HepG2 (cell line): ENCODE measurements at regions not wholly inside any gene's neighbourhood (a gene's known extent, or its start where the extent isn't known, plus 50 kb on each side); places are given as distances from the start of the nearest gene placed in this dataset.

Experiments used
- ELF3 ChIP-seq: IDR thresholded peaks from 2 replicates; pipeline ENCODE4 v1.6.1; 2016; ENCODE audit warnings: missing genetic modification reagents, missing compliant biosample characterization
- GATAD1 ChIP-seq: IDR thresholded peaks from 2 replicates; pipeline ENCODE4 v1.6.1; 2016; ENCODE audit warnings: missing genetic modification reagents, missing compliant biosample characterization
- HNF4A ChIP-seq: sonication (generic); formaldehyde crosslinking; IDR thresholded peaks from 2 replicates; pipeline ENCODE4 v1.4.0; 2020; ENCODE audit warnings: missing genetic modification reagents
- KDM2A ChIP-seq: sonication (generic); formaldehyde crosslinking; IDR thresholded peaks from 2 replicates; pipeline ENCODE4 v1.4.0; 2020; ENCODE audit warnings: low read depth, missing genetic modification reagents, borderline replicate concordance
- KLF11 ChIP-seq: IDR thresholded peaks from 2 replicates; pipeline ENCODE4 v1.6.1; 2016; ENCODE audit warnings: missing compliant biosample characterization
- MYNN ChIP-seq: sonication (generic); formaldehyde crosslinking; IDR thresholded peaks from 2 replicates; pipeline ENCODE4 v1.4.0; 2020; ENCODE audit warnings: mild to moderate bottlenecking, low read depth, missing genetic modification reagents
- NFE2 ChIP-seq: sonication (generic); formaldehyde crosslinking; IDR thresholded peaks from 2 replicates; pipeline ENCODE4 v1.4.0; 2020; ENCODE audit warnings: missing genetic modification reagents
- PHF21A ChIP-seq: sonication (generic); formaldehyde crosslinking; IDR thresholded peaks from 2 replicates; pipeline ENCODE4 v1.5.0; 2020; ENCODE audit warnings: mild to moderate bottlenecking, missing genetic modification reagents
- ZNF589 ChIP-seq: sonication (generic); formaldehyde crosslinking; conservative IDR thresholded peaks from 2 replicates; pipeline ENCODE4 v1.8.0; 2022; ENCODE audit warnings: mild to moderate bottlenecking, moderate library complexity, missing genetic modification reagents
- ZNF780A ChIP-seq: sonication (generic); formaldehyde crosslinking; IDR thresholded peaks from 2 replicates; pipeline ENCODE4 v1.8.0; 2022; ENCODE audit warnings: mild to moderate bottlenecking, missing genetic modification reagents, moderate library complexity
- TF ChIP-seq, protein P1 (sequence below): sonication (generic); formaldehyde crosslinking; IDR thresholded peaks from 2 replicates; pipeline ENCODE4 v1.5.1; 2020; ENCODE audit warnings: mild to moderate bottlenecking, moderate library complexity, missing genetic modification reagents
- TF ChIP-seq, protein P2 (sequence below): IDR thresholded peaks from 2 replicates; pipeline ENCODE4 v1.6.1; 2016
- TF ChIP-seq, protein P3 (sequence below), 2 experiments: sonication (generic) in 1 of 2; formaldehyde crosslinking in 1 of 2; IDR thresholded peaks; 2 replicates each; pipeline versions ENCODE4 v1.4.0 to v1.6.1; 2018 to 2020; ENCODE audit warnings: missing genetic modification reagents in 2 of 2, borderline replicate concordance in 1 of 2, low read depth in 1 of 2, mild to moderate bottlenecking in 1 of 2, missing biosample characterization in 1 of 2
- TF ChIP-seq, protein P4 (sequence below): IDR thresholded peaks from 2 replicates; pipeline ENCODE4 v1.4.0; 2020; ENCODE audit warnings: mild to moderate bottlenecking, missing genetic modification reagents
- TF ChIP-seq, protein P5 (sequence below): sonication (generic); formaldehyde crosslinking; IDR thresholded peaks from 2 replicates; pipeline ENCODE4 v1.4.0; 2020; ENCODE audit warnings: missing genetic modification reagents
- TF ChIP-seq, protein P6 (sequence below): sonication (generic); formaldehyde crosslinking; IDR thresholded peaks from 2 replicates; pipeline ENCODE4 v1.8.1; 2022; ENCODE audit warnings: low read depth, mild to moderate bottlenecking, missing genetic modification reagents

DNA sequence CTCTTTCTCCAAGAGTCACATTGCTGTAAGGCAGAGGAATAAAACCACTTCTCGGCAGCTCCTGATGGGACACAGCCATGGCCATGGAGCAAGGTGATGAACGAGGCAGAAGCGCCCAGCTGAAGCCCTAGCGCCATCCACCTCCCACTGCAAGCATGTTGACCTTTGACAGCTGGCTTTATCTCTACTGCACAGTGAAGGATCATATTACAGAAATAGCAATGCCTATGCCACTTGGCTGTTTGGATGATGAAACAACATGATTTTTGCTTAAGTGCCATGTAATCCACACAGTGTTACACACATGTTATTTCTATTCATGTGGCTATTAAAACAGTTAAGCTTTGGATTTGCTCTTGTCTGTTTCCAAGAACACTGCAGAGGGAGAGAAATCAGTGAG is 167.7 kb downstream of the VAPA start (continued):
- TF ChIP-seq, protein P1, sequence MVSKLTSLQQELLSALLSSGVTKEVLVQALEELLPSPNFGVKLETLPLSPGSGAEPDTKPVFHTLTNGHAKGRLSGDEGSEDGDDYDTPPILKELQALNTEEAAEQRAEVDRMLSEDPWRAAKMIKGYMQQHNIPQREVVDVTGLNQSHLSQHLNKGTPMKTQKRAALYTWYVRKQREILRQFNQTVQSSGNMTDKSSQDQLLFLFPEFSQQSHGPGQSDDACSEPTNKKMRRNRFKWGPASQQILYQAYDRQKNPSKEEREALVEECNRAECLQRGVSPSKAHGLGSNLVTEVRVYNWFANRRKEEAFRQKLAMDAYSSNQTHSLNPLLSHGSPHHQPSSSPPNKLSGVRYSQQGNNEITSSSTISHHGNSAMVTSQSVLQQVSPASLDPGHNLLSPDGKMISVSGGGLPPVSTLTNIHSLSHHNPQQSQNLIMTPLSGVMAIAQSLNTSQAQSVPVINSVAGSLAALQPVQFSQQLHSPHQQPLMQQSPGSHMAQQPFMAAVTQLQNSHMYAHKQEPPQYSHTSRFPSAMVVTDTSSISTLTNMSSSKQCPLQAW (CRISPR knock-in tag): no peak
- TF ChIP-seq, protein P2, sequence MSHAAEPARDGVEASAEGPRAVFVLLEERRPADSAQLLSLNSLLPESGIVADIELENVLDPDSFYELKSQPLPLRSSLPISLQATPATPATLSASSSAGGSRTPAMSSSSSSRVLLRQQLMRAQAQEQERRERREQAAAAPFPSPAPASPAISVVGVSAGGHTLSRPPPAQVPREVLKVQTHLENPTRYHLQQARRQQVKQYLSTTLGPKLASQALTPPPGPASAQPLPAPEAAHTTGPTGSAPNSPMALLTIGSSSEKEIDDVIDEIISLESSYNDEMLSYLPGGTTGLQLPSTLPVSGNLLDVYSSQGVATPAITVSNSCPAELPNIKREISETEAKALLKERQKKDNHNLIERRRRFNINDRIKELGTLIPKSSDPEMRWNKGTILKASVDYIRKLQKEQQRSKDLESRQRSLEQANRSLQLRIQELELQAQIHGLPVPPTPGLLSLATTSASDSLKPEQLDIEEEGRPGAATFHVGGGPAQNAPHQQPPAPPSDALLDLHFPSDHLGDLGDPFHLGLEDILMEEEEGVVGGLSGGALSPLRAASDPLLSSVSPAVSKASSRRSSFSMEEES (CRISPR knock-in tag): no peak
- no peak for TF ChIP-seq KLF11 (CRISPR knock-in tag)
- TF ChIP-seq ZNF589 (CRISPR knock-in tag): no peak
- TF ChIP-seq, protein P3, sequence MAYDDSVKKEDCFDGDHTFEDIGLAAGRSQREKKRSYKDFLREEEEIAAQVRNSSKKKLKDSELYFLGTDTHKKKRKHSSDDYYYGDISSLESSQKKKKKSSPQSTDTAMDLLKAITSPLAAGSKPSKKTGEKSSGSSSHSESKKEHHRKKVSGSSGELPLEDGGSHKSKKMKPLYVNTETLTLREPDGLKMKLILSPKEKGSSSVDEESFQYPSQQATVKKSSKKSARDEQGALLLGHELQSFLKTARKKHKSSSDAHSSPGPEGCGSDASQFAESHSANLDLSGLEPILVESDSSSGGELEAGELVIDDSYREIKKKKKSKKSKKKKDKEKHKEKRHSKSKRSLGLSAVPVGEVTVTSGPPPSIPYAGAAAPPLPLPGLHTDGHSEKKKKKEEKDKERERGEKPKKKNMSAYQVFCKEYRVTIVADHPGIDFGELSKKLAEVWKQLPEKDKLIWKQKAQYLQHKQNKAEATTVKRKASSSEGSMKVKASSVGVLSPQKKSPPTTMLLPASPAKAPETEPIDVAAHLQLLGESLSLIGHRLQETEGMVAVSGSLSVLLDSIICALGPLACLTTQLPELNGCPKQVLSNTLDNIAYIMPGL (CRISPR knock-in tag; IDR thresholded peaks at IDR 0.05; ENCODE audit: borderline replicate concordance in 1 of 2, low read depth in 1 of 2): no peak
- TF ChIP-seq HNF4A: peak; percentile 49
- no peak for TF ChIP-seq NFE2 (CRISPR knock-in tag)
- TF ChIP-seq KDM2A (CRISPR knock-in tag): no peak
- TF ChIP-seq, protein P4, sequence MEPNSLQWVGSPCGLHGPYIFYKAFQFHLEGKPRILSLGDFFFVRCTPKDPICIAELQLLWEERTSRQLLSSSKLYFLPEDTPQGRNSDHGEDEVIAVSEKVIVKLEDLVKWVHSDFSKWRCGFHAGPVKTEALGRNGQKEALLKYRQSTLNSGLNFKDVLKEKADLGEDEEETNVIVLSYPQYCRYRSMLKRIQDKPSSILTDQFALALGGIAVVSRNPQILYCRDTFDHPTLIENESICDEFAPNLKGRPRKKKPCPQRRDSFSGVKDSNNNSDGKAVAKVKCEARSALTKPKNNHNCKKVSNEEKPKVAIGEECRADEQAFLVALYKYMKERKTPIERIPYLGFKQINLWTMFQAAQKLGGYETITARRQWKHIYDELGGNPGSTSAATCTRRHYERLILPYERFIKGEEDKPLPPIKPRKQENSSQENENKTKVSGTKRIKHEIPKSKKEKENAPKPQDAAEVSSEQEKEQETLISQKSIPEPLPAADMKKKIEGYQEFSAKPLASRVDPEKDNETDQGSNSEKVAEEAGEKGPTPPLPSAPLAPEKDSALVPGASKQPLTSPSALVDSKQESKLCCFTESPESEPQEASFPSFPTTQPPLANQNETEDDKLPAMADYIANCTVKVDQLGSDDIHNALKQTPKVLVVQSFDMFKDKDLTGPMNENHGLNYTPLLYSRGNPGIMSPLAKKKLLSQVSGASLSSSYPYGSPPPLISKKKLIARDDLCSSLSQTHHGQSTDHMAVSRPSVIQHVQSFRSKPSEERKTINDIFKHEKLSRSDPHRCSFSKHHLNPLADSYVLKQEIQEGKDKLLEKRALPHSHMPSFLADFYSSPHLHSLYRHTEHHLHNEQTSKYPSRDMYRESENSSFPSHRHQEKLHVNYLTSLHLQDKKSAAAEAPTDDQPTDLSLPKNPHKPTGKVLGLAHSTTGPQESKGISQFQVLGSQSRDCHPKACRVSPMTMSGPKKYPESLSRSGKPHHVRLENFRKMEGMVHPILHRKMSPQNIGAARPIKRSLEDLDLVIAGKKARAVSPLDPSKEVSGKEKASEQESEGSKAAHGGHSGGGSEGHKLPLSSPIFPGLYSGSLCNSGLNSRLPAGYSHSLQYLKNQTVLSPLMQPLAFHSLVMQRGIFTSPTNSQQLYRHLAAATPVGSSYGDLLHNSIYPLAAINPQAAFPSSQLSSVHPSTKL (CRISPR knock-in tag): peak; percentile 48
- TF ChIP-seq ELF3 (CRISPR knock-in tag): 0 out of 2 replicates have a peak, but pooled peaks have one; percentile 28
- TF ChIP-seq, protein P5, sequence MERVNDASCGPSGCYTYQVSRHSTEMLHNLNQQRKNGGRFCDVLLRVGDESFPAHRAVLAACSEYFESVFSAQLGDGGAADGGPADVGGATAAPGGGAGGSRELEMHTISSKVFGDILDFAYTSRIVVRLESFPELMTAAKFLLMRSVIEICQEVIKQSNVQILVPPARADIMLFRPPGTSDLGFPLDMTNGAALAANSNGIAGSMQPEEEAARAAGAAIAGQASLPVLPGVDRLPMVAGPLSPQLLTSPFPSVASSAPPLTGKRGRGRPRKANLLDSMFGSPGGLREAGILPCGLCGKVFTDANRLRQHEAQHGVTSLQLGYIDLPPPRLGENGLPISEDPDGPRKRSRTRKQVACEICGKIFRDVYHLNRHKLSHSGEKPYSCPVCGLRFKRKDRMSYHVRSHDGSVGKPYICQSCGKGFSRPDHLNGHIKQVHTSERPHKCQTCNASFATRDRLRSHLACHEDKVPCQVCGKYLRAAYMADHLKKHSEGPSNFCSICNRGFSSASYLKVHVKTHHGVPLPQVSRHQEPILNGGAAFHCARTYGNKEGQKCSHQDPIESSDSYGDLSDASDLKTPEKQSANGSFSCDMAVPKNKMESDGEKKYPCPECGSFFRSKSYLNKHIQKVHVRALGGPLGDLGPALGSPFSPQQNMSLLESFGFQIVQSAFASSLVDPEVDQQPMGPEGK: no peak
- TF ChIP-seq ZNF780A (CRISPR knock-in tag): no peak
- TF ChIP-seq, protein P6, sequence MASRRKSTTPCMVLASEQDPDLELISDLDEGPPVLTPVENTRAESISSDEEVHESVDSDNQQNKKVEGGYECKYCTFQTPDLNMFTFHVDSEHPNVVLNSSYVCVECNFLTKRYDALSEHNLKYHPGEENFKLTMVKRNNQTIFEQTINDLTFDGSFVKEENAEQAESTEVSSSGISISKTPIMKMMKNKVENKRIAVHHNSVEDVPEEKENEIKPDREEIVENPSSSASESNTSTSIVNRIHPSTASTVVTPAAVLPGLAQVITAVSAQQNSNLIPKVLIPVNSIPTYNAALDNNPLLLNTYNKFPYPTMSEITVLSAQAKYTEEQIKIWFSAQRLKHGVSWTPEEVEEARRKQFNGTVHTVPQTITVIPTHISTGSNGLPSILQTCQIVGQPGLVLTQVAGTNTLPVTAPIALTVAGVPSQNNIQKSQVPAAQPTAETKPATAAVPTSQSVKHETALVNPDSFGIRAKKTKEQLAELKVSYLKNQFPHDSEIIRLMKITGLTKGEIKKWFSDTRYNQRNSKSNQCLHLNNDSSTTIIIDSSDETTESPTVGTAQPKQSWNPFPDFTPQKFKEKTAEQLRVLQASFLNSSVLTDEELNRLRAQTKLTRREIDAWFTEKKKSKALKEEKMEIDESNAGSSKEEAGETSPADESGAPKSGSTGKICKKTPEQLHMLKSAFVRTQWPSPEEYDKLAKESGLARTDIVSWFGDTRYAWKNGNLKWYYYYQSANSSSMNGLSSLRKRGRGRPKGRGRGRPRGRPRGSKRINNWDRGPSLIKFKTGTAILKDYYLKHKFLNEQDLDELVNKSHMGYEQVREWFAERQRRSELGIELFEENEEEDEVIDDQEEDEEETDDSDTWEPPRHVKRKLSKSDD (CRISPR knock-in tag): no peak
- no peak for TF ChIP-seq MYNN
- TF ChIP-seq PHF21A (CRISPR knock-in tag): no peak
- TF ChIP-seq GATAD1 (CRISPR knock-in tag): no peak
